ENCODE measurements at regions not wholly inside any gene's neighbourhood (a gene's known extent, or its start where the extent isn't known, plus 50 kb on each side); places are given as distances from the start of the nearest gene placed in this dataset.
A peak's percentile ranks its signal among the peaks of the same experiment; 100 is the strongest.

- no peak for TF ChIP-seq CTCF (conservative IDR thresholded peaks at IDR 0.05; ENCODE audit: control insufficient read depth, insufficient read depth, low read depth, low read length)
- no peak overlapping the region for H3K4me3 ChIP-seq (ENCODE audit: control insufficient read depth, low read depth, low read length)
- DNase-seq (ENCODE audit: low read depth), result peak; percentile 54
Measured at GRCh38 chr9:12060811-12061210, 632.4 kb upstream of the TYRP1 start.

GRCh38 chr9:12065050-12065449, 628.1 kb upstream of the TYRP1 start:
- peak; percentile 38 for DNase-seq (ENCODE audit: low read depth)
- H3K4me3 ChIP-seq (ENCODE audit: control insufficient read depth, low read depth, low read length), result no peak overlapping the region
- TF ChIP-seq CTCF (conservative IDR thresholded peaks at IDR 0.05; ENCODE audit: control insufficient read depth, insufficient read depth, low read depth, low read length), result no peak

GRCh38 chr9:12065686-12066085, 627.5 kb upstream of the TYRP1 start:
- no peak for TF ChIP-seq CTCF (conservative IDR thresholded peaks at IDR 0.05; ENCODE audit: control insufficient read depth, insufficient read depth, low read depth, low read length)
- no peak for DNase-seq (ENCODE audit: low read depth)
- no peak overlapping the region for H3K4me3 ChIP-seq (ENCODE audit: control insufficient read depth, low read depth, low read length)

GRCh38 chr9:12066455-12067035, 626.6 kb upstream of the TYRP1 start:
- no peak for TF ChIP-seq CTCF (conservative IDR thresholded peaks at IDR 0.05; ENCODE audit: control insufficient read depth, insufficient read depth, low read depth, low read length)

GRCh38 chr9:12069366-12069765, 623.8 kb upstream of the TYRP1 start:
- DNase-seq (ENCODE audit: low read depth), result no peak
- TF ChIP-seq CTCF (conservative IDR thresholded peaks at IDR 0.05; ENCODE audit: control insufficient read depth, insufficient read depth, low read depth, low read length), result no peak
- no peak overlapping the region for H3K4me3 ChIP-seq (ENCODE audit: control insufficient read depth, low read depth, low read length)

More at GRCh38 chr9:12066455-12067035, 626.6 kb upstream of the TYRP1 start:
- H3K4me3 ChIP-seq (ENCODE audit: control insufficient read depth, low read depth, low read length), result no peak overlapping the region
- DNase-seq (ENCODE audit: low read depth), result no peak

- DNase-seq (ENCODE audit: low read depth), result no peak
- TF ChIP-seq CTCF (conservative IDR thresholded peaks at IDR 0.05; ENCODE audit: control insufficient read depth, insufficient read depth, low read depth, low read length), result no peak
- H3K4me3 ChIP-seq (ENCODE audit: control insufficient read depth, low read depth, low read length), result no peak overlapping the region
Measured at GRCh38 chr9:12085399-12085798, 607.8 kb upstream of the TYRP1 start.
